Left ventricle myocardium inferior (tissue), 1 donor: ENCODE measurements at regions not wholly inside any gene's neighbourhood (a gene's known extent, or its start where the extent isn't known, plus 50 kb on each side); places are given as distances from the start of the nearest gene placed in this dataset.
A peak's percentile ranks its signal among the peaks of the same experiment; 100 is the strongest.

Source experiments
- DNase-seq: peaks from one replicate; pipeline ENCODE4 v3.0.0-alpha.2; 2020
- H3K27ac ChIP-seq: fragments of 200-600 bp; replicated peaks from 2 replicates; pipeline ENCODE4 v1.8.0; 2021
- H3K27me3 ChIP-seq: fragments of 200-600 bp; 2 replicates; pipeline ENCODE4 v1.8.0; 2021; ENCODE audit warnings: low read depth
- H3K36me3 ChIP-seq: fragments of 200-600 bp; 2 replicates; pipeline ENCODE4 v1.8.0; 2021
- H3K4me1 ChIP-seq: fragments of 200-600 bp; 2 replicates; pipeline ENCODE4 v1.8.0; 2021
- H3K4me3 ChIP-seq: fragments of 200-600 bp; 2 replicates; pipeline ENCODE4 v1.8.0; 2021; ENCODE audit warnings: mild to moderate bottlenecking, moderate library complexity
- H3K9me3 ChIP-seq: fragments of 200-600 bp; replicated peaks from 2 replicates; pipeline ENCODE4 v1.8.0; 2021
- CTCF ChIP-seq: fragments of 200-600 bp; IDR thresholded peaks from 2 replicates; pipeline ENCODE4 v1.8.0; 2021; ENCODE audit warnings: antibody characterized with exemption, mild to moderate bottlenecking, borderline replicate concordance
- intact Hi-C: fragments of 100-400 bp; cut with micrococcal nuclease; formaldehyde crosslinking; loops from one replicate; pipeline ENCODE4 v1.11.0; 2022
- donor health status: DM: no; HTN: yes; CAD: no; lungs with severe emphysema.

- Histone ChIP-seq H3K27me3 (no peaks in the 10 kb centered on the region), H3K27ac (peak overlapping the region; percentile 26), H3K36me3 (no peaks in the 10 kb centered on the region), H3K4me3 (no peak overlapping the region), H3K4me1 (peaks cover 15% of the 10 kb centered on the region), H3K9me3 (no peaks in the 10 kb centered on the region)
- TF ChIP-seq CTCF = no peak
- no peak for DNase-seq
- intact Hi-C loops = no loop called here
Measured at GRCh38 chr10:64067009-64067606, 545.9 kb downstream of the REEP3 start.

- TF ChIP-seq CTCF = no peak
- no peaks in the 10 kb centered on the region for H3K9me3 ChIP-seq
- intact Hi-C loops = no loop called here
Measured at GRCh38 chr10:64067859-64068258, 546.7 kb downstream of the REEP3 start.

GRCh38 chr10:64070241-64070640 is 549.0 kb downstream of the REEP3 start:
- intact Hi-C loops = no loop called here
- no peak for TF ChIP-seq CTCF
- Histone ChIP-seq H3K27me3 (no peaks in the 10 kb centered on the region), H3K4me1 (peaks cover 15% of the 10 kb centered on the region), H3K36me3 (no peaks in the 10 kb centered on the region), H3K4me3 (no peak overlapping the region), H3K27ac (no peak overlapping the region), H3K9me3 (no peaks in the 10 kb centered on the region)
- DNase-seq = no peak

More at GRCh38 chr10:64067859-64068258, 546.7 kb downstream of the REEP3 start:
- no peak for DNase-seq
- no peak overlapping the region for H3K4me3 ChIP-seq
- H3K4me1 ChIP-seq = peaks cover 15% of the 10 kb centered on the region
- no peaks in the 10 kb centered on the region for H3K27me3 ChIP-seq
- H3K27ac ChIP-seq = no peak overlapping the region
- H3K36me3 ChIP-seq = no peaks in the 10 kb centered on the region

- Histone ChIP-seq H3K27me3 (no peaks in the 10 kb centered on the region), H3K9me3 (no peaks in the 10 kb centered on the region), H3K36me3 (no peaks in the 10 kb centered on the region), H3K27ac (no peak overlapping the region), H3K4me1 (peaks cover 15% of the 10 kb centered on the region), H3K4me3 (no peak overlapping the region)
- TF ChIP-seq CTCF = no peak
- intact Hi-C loops = no loop called here
- no peak for DNase-seq
Measured at GRCh38 chr10:64071218-64071617, 550.0 kb downstream of the REEP3 start.

GRCh38 chr10:64075604-64076003 is 554.4 kb downstream of the REEP3 start:
- H3K36me3 ChIP-seq = no peaks in the 10 kb centered on the region
- no peak overlapping the region for H3K27ac ChIP-seq
- DNase-seq = no peak
- no peaks in the 10 kb centered on the region for H3K27me3 ChIP-seq
- no peak for TF ChIP-seq CTCF
- no peaks in the 10 kb centered on the region for H3K9me3 ChIP-seq
- intact Hi-C loops = no loop called here
- H3K4me3 ChIP-seq = no peak overlapping the region
- H3K4me1 ChIP-seq = no peaks in the 10 kb centered on the region
